DOHH2 (cell line): ENCODE measurements at regions not wholly inside any gene's neighbourhood (a gene's known extent, or its start where the extent isn't known, plus 50 kb on each side); places are given as distances from the start of the nearest gene placed in this dataset.

Experiments
- EZH2phosphoT487 ChIP-seq: fragments of 200-600 bp; sonication (generic); IDR thresholded peaks from 2 replicates; pipeline ENCODE4 v1.6.1; 2017; ENCODE audit warnings: borderline replicate concordance, mild to moderate bottlenecking, antibody characterized with exemption, low read length, moderate library complexity, mixed read lengths
- TF ChIP-seq, protein P1 (sequence below): fragments of 200-600 bp; sonication (generic); IDR thresholded peaks from one replicate; pipeline ENCODE4 v1.5.1; 2014; ENCODE audit warnings: antibody characterized with exemption, mild to moderate bottlenecking, low read depth, low read length; ENCODE audit not compliant: poor library complexity, severe bottlenecking

DNA sequence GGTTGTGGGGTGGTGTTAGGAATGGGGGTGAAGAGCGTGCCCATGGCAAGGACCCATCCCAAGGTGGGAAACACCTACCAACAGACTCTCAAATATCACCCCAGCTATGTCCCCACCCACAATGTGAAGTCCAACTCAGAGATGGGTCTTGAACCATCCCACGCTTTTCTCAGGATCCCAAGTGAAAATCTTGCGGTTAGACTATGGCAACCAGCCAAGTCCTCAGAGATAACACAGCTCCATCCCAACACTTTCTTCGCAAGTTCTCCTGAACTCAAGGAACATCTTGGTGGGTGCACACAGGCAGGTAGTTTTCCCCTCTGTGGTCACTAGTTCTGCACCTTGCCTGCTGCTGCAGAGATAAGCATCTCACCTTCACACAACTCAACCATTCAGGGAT is 116.0 kb downstream of the CDC5L start:
- TF ChIP-seq, protein P1, sequence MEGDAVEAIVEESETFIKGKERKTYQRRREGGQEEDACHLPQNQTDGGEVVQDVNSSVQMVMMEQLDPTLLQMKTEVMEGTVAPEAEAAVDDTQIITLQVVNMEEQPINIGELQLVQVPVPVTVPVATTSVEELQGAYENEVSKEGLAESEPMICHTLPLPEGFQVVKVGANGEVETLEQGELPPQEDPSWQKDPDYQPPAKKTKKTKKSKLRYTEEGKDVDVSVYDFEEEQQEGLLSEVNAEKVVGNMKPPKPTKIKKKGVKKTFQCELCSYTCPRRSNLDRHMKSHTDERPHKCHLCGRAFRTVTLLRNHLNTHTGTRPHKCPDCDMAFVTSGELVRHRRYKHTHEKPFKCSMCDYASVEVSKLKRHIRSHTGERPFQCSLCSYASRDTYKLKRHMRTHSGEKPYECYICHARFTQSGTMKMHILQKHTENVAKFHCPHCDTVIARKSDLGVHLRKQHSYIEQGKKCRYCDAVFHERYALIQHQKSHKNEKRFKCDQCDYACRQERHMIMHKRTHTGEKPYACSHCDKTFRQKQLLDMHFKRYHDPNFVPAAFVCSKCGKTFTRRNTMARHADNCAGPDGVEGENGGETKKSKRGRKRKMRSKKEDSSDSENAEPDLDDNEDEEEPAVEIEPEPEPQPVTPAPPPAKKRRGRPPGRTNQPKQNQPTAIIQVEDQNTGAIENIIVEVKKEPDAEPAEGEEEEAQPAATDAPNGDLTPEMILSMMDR = no peak
- no peak for TF ChIP-seq EZH2phosphoT487
